ENCODE measurements at regions not wholly inside any gene's neighbourhood (a gene's known extent, or its start where the extent isn't known, plus 50 kb on each side); places are given as distances from the start of the nearest gene placed in this dataset.

GRCh38 chr10:65778753-65779152 lies 1147.1 kb upstream of the LRRTM3 start:
- TF ChIP-seq CTCF (conservative IDR thresholded peaks at IDR 0.05; ENCODE audit: low read depth, low read length) (no peak), EZH2 (IDR thresholded peaks at IDR 0.05; ENCODE audit: borderline replicate concordance, low read depth, low read length, poor library complexity, severe bottlenecking) (no peak)

Data from A673 (cell line).